GM23338 (cell line): ENCODE measurements at regions not wholly inside any gene's neighbourhood (a gene's known extent, or its start where the extent isn't known, plus 50 kb on each side); places are given as distances from the start of the nearest gene placed in this dataset.
A peak's percentile ranks its signal among the peaks of the same experiment; 100 is the strongest.

ENCODE experiments used
- ATAC-seq: fragments of 200-7000 bp; cut with Tn5 transposase; 3 replicates; pipeline ENCODE4 v1.9.1; 2020
- DNase-seq: peaks from one replicate; pipeline ENCODE4 v3.0.0-alpha.2; 2015; ENCODE audit warnings: low spot score
- H2AFZ ChIP-seq: fragments of 200-600 bp; sonication (generic); 2 replicates; pipeline ENCODE4 v1.8.0; 2016; ENCODE audit warnings: antibody characterized with exemption, mild to moderate bottlenecking, moderate library complexity
- H3F3A ChIP-seq: fragments of 200-600 bp; sonication (generic); replicated peaks from 2 replicates; pipeline ENCODE4 v1.8.0; 2017; ENCODE audit warnings: antibody characterized with exemption, mixed run types, low read depth
- H3K27ac ChIP-seq: fragments of 200-600 bp; sonication (generic); 2 replicates; pipeline ENCODE4 v1.6.1; 2016; ENCODE audit warnings: low read depth
- H3K27me3 ChIP-seq: fragments of 200-600 bp; sonication (generic); 2 replicates; pipeline ENCODE4 v1.8.0; 2016; ENCODE audit warnings: mild to moderate bottlenecking, mixed run types, moderate library complexity; ENCODE audit not compliant: insufficient read depth
- H3K36me3 ChIP-seq: fragments of 200-600 bp; sonication (generic); 2 replicates; pipeline ENCODE4 v1.8.0; 2016; ENCODE audit warnings: mild to moderate bottlenecking; ENCODE audit not compliant: insufficient read depth
- H3K4me1 ChIP-seq: fragments of 200-600 bp; sonication (generic); 2 replicates; pipeline ENCODE4 v1.8.0; 2016; ENCODE audit warnings: mild to moderate bottlenecking, moderate library complexity; ENCODE audit not compliant: insufficient read depth
- H3K4me2 ChIP-seq: fragments of 200-600 bp; sonication (generic); 2 replicates; pipeline ENCODE4 v1.7.1; 2017; ENCODE audit warnings: mixed run types
- H3K4me3 ChIP-seq: fragments of 200-600 bp; sonication (generic); 2 replicates; pipeline ENCODE4 v1.6.1; 2016; ENCODE audit warnings: mixed run types
- H3K79me2 ChIP-seq: fragments of 200-600 bp; sonication (generic); replicated peaks from 2 replicates; pipeline ENCODE4 v1.8.0; 2017; ENCODE audit warnings: mild to moderate bottlenecking; ENCODE audit not compliant: insufficient read depth
- H3K9me2 ChIP-seq: fragments of 200-600 bp; sonication (generic); 2 replicates; pipeline ENCODE4 v1.8.0; 2017; ENCODE audit not compliant: insufficient read depth
- H4K20me1 ChIP-seq: fragments of 200-600 bp; sonication (generic); replicated peaks from 2 replicates; pipeline ENCODE4 v1.8.0; 2017; ENCODE audit warnings: mild to moderate bottlenecking; ENCODE audit not compliant: insufficient read depth
- H3K27ac Mint-ChIP-seq: 2 replicates; pipeline ENCODE4 v1.8.0; 2020; ENCODE audit warnings: inconsistent platforms, mild to moderate bottlenecking, moderate library complexity, mixed read lengths
- H3K27me3 Mint-ChIP-seq: 3 replicates; pipeline ENCODE4 v1.8.0; 2022; ENCODE audit warnings: low read depth, mild to moderate bottlenecking, moderate library complexity, mixed read lengths, inconsistent platforms; ENCODE audit not compliant: insufficient read depth, poor library complexity
- H3K36me3 Mint-ChIP-seq: 3 replicates; pipeline ENCODE4 v1.8.0; 2021; ENCODE audit warnings: low read depth, mild to moderate bottlenecking, inconsistent platforms, moderate library complexity, mixed read lengths
- H3K4me1 Mint-ChIP-seq: 3 replicates; pipeline ENCODE4 v1.8.0; 2020; ENCODE audit warnings: mild to moderate bottlenecking, inconsistent platforms, mixed read lengths
- H3K4me3 Mint-ChIP-seq: 3 replicates; pipeline ENCODE4 v1.8.0; 2021; ENCODE audit warnings: moderate library complexity, mild to moderate bottlenecking, inconsistent platforms, mixed read lengths
- H3K9me3 Mint-ChIP-seq: 3 replicates; pipeline ENCODE4 v1.8.0; 2020; ENCODE audit warnings: moderate library complexity, mild to moderate bottlenecking, inconsistent platforms, mixed read lengths
- EZH2 ChIP-seq: fragments of 200-600 bp; sonication (generic); IDR thresholded peaks from one replicate; pipeline ENCODE4 v1.8.0; 2017; ENCODE audit warnings: antibody characterized with exemption, mild to moderate bottlenecking, low read depth; ENCODE audit not compliant: unreplicated experiment
- EZH2phosphoT487 ChIP-seq: fragments of 200-600 bp; sonication (generic); IDR thresholded peaks from one replicate; pipeline ENCODE4 v1.8.1; 2018; ENCODE audit warnings: antibody characterized with exemption; ENCODE audit not compliant: unreplicated experiment
- JUNB ChIP-seq: IDR thresholded peaks from one replicate; pipeline ENCODE4 v1.6.1; 2016; ENCODE audit warnings: antibody characterized with exemption; ENCODE audit not compliant: unreplicated experiment
- POLR2AphosphoS5 ChIP-seq: IDR thresholded peaks from 2 replicates; pipeline ENCODE4 v1.6.1; 2016; ENCODE audit warnings: antibody characterized with exemption, low read depth
- STAT1 ChIP-seq: IDR thresholded peaks from one replicate; pipeline ENCODE4 v1.6.1; 2016; ENCODE audit warnings: antibody characterized with exemption; ENCODE audit not compliant: unreplicated experiment
- ZNF331 ChIP-seq: fragments of 250-450 bp; sonication (Bioruptor Pico); IDR thresholded peaks from 2 replicates; pipeline ENCODE4 v1.5.0; 2020; ENCODE audit warnings: low read depth, mild to moderate bottlenecking, moderate library complexity
- TF ChIP-seq, protein P1 (sequence below): fragments of 250-450 bp; sonication (Bioruptor Pico); IDR thresholded peaks from 2 replicates; pipeline ENCODE4 v1.5.0; 2020; ENCODE audit warnings: mild to moderate bottlenecking, moderate library complexity
- TF ChIP-seq, protein P2 (sequence below): IDR thresholded peaks from one replicate; pipeline ENCODE4 v1.6.1; 2018; ENCODE audit warnings: antibody characterized with exemption; ENCODE audit not compliant: unreplicated experiment
- TF ChIP-seq, protein P3 (sequence below), 2 experiments: fragments of 200-600 bp in 1 of 2; sonication (generic) in 1 of 2; conservative IDR thresholded peaks; 2 replicates each; pipeline versions ENCODE4 v1.5.1 to v1.6.1; 2016 to 2017; ENCODE audit warnings: antibody characterized with exemption in 2 of 2, low read depth in 2 of 2, mild to moderate bottlenecking in 2 of 2, moderate library complexity in 1 of 2

DNA sequence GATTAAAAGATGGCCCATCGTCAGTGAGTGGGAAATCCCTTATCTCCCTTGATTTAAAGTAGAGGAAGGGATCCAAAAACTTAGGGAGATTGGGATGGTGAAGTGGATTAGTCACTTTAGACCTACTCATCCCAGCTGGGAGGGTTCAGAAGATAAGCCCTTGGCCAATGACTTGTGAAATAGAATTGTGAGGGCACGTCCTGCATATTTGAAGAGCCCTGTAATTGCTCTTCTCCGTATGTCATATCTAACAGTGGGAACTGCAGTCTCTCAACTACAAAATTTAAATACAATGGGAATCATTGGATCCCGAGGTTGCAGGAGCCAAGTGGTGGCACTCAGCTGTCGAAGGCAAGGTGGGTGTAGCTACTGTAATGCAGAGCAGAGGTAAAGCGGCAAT, 65.4 kb upstream of the C9orf72 start:
- Mint-ChIP-seq H3K27me3 (peaks cover 2% of the 10 kb centered on the region), H3K27ac (no peak overlapping the region), H3K4me3 (no peak overlapping the region), H3K36me3 (no peaks in the 10 kb centered on the region), H3K4me1 (peaks cover 2% of the 10 kb centered on the region; the same call in 1 of the 3 replicates), H3K9me3 (no peaks in the 10 kb centered on the region)
- no peaks in the 10 kb centered on the region for H3F3A ChIP-seq
- no peaks in the 10 kb centered on the region for H3K79me2 ChIP-seq
- no peaks in the 10 kb centered on the region for H3K36me3 ChIP-seq
- H3K4me2 ChIP-seq = no peak overlapping the region
- ATAC-seq = no peak
- no peaks in the 10 kb centered on the region for H4K20me1 ChIP-seq
- DNase-seq = no peak
- H3K27ac ChIP-seq = no peak overlapping the region
- no peak overlapping the region for H3K4me3 ChIP-seq
- H3K9me2 ChIP-seq = peaks cover 7% of the 10 kb centered on the region; the same call in 1 of the 2 replicates
- TF ChIP-seq STAT1 = no peak
- H2AFZ ChIP-seq = no peak overlapping the region
- no peaks in the 10 kb centered on the region for H3K27me3 ChIP-seq
- H3K4me1 ChIP-seq = no peaks in the 10 kb centered on the region; the same call in 1 of the 2 replicates

DNA sequence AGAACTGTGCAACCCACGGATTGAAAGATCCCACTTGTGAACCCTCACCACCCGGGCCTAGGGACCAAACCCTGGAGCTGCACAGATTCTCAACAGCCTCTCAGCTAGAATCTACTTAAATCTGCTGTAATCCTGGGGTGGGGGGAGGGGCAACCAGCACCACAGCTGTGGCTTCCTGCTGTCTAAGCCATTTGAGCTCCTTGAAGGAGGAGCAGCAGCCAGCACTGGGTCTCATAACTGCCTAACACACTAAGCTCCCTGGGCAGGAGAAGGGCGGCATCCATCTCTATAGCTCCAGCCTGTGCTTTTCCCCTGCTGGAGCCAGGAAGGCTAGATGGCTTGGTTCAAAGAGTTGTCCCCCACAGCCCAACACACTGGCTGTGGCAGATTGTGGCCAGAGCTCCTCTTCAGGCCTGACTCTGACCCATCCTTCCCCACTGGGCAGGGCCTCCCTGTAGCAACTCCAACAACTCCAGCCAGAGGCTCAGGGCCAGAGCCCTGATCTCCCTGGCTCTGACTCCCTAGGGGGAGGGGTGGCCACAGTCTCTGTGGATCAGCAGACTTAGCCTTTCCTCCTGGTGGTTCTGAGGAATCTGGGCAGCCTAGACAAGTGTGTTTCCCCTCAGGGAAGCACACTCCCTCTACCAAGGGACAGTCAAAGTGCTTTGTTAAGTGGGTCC, 72.0 kb upstream of the C9orf72 start:
- ATAC-seq = no peak
- peaks cover 6% of the 10 kb centered on the region for H3K27me3 Mint-ChIP-seq
- Histone ChIP-seq H3K4me1 (peaks cover 5% of the 10 kb centered on the region; the same call in 1 of the 2 replicates), H3K36me3 (no peaks in the 10 kb centered on the region), H3K79me2 (no peaks in the 10 kb centered on the region), H3F3A (no peaks in the 10 kb centered on the region), H4K20me1 (no peaks in the 10 kb centered on the region), H2AFZ (peak overlapping the region; percentile 63; the same call in 1 of the 2 replicates), H3K9me2 (peaks cover 19% of the 10 kb centered on the region), H3K4me3 (no peak overlapping the region), H3K27ac (no peak overlapping the region), H3K27me3 (no peaks in the 10 kb centered on the region), H3K4me2 (no peak overlapping the region)
- no peaks in the 10 kb centered on the region; the same call in 2 of the 3 replicates for H3K9me3 Mint-ChIP-seq
- H3K4me3 Mint-ChIP-seq = no peak overlapping the region
- DNase-seq = no peak
- H3K4me1 Mint-ChIP-seq = peaks cover 19% of the 10 kb centered on the region
- TF ChIP-seq EZH2 (no peak), POLR2AphosphoS5 (no peak), JUNB (no peak), EZH2phosphoT487 (no peak), ZNF331 (CRISPR knock-in tag) (no peak)
- TF ChIP-seq, protein P1, sequence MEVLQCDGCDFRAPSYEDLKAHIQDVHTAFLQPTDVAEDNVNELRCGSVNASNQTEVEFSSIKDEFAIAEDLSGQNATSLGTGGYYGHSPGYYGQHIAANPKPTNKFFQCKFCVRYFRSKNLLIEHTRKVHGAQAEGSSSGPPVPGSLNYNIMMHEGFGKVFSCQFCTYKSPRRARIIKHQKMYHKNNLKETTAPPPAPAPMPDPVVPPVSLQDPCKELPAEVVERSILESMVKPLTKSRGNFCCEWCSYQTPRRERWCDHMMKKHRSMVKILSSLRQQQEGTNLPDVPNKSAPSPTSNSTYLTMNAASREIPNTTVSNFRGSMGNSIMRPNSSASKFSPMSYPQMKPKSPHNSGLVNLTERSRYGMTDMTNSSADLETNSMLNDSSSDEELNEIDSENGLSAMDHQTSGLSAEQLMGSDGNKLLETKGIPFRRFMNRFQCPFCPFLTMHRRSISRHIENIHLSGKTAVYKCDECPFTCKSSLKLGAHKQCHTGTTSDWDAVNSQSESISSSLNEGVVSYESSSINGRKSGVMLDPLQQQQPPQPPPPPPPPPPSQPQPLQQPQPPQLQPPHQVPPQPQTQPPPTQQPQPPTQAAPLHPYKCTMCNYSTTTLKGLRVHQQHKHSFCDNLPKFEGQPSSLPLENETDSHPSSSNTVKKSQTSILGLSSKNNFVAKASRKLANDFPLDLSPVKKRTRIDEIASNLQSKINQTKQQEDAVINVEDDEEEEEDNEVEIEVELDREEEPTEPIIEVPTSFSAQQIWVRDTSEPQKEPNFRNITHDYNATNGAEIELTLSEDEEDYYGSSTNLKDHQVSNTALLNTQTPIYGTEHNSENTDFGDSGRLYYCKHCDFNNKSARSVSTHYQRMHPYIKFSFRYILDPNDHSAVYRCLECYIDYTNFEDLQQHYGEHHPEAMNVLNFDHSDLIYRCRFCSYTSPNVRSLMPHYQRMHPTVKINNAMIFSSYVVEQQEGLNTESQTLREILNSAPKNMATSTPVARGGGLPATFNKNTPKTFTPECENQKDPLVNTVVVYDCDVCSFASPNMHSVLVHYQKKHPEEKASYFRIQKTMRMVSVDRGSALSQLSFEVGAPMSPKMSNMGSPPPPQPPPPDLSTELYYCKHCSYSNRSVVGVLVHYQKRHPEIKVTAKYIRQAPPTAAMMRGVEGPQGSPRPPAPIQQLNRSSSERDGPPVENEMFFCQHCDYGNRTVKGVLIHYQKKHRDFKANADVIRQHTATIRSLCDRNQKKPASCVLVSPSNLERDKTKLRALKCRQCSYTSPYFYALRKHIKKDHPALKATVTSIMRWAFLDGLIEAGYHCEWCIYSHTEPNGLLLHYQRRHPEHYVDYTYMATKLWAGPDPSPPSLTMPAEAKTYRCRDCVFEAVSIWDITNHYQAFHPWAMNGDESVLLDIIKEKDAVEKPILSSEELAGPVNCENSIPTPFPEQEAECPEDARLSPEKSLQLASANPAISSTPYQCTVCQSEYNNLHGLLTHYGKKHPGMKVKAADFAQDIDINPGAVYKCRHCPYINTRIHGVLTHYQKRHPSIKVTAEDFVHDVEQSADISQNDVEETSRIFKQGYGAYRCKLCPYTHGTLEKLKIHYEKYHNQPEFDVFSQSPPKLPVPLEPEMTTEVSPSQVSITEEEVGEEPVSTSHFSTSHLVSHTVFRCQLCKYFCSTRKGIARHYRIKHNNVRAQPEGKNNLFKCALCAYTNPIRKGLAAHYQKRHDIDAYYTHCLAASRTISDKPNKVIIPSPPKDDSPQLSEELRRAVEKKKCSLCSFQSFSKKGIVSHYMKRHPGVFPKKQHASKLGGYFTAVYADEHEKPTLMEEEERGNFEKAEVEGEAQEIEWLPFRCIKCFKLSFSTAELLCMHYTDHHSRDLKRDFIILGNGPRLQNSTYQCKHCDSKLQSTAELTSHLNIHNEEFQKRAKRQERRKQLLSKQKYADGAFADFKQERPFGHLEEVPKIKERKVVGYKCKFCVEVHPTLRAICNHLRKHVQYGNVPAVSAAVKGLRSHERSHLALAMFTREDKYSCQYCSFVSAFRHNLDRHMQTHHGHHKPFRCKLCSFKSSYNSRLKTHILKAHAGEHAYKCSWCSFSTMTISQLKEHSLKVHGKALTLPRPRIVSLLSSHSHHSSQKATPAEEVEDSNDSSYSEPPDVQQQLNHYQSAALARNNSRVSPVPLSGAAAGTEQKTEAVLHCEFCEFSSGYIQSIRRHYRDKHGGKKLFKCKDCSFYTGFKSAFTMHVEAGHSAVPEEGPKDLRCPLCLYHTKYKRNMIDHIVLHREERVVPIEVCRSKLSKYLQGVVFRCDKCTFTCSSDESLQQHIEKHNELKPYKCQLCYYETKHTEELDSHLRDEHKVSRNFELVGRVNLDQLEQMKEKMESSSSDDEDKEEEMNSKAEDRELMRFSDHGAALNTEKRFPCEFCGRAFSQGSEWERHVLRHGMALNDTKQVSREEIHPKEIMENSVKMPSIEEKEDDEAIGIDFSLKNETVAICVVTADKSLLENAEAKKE = no peak
- TF ChIP-seq, protein P2, sequence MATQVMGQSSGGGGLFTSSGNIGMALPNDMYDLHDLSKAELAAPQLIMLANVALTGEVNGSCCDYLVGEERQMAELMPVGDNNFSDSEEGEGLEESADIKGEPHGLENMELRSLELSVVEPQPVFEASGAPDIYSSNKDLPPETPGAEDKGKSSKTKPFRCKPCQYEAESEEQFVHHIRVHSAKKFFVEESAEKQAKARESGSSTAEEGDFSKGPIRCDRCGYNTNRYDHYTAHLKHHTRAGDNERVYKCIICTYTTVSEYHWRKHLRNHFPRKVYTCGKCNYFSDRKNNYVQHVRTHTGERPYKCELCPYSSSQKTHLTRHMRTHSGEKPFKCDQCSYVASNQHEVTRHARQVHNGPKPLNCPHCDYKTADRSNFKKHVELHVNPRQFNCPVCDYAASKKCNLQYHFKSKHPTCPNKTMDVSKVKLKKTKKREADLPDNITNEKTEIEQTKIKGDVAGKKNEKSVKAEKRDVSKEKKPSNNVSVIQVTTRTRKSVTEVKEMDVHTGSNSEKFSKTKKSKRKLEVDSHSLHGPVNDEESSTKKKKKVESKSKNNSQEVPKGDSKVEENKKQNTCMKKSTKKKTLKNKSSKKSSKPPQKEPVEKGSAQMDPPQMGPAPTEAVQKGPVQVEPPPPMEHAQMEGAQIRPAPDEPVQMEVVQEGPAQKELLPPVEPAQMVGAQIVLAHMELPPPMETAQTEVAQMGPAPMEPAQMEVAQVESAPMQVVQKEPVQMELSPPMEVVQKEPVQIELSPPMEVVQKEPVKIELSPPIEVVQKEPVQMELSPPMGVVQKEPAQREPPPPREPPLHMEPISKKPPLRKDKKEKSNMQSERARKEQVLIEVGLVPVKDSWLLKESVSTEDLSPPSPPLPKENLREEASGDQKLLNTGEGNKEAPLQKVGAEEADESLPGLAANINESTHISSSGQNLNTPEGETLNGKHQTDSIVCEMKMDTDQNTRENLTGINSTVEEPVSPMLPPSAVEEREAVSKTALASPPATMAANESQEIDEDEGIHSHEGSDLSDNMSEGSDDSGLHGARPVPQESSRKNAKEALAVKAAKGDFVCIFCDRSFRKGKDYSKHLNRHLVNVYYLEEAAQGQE = no peak
- TF ChIP-seq, protein P3, sequence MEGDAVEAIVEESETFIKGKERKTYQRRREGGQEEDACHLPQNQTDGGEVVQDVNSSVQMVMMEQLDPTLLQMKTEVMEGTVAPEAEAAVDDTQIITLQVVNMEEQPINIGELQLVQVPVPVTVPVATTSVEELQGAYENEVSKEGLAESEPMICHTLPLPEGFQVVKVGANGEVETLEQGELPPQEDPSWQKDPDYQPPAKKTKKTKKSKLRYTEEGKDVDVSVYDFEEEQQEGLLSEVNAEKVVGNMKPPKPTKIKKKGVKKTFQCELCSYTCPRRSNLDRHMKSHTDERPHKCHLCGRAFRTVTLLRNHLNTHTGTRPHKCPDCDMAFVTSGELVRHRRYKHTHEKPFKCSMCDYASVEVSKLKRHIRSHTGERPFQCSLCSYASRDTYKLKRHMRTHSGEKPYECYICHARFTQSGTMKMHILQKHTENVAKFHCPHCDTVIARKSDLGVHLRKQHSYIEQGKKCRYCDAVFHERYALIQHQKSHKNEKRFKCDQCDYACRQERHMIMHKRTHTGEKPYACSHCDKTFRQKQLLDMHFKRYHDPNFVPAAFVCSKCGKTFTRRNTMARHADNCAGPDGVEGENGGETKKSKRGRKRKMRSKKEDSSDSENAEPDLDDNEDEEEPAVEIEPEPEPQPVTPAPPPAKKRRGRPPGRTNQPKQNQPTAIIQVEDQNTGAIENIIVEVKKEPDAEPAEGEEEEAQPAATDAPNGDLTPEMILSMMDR (conservative IDR thresholded peaks at IDR 0.05; ENCODE audit: low read depth in 2 of 2) = no peak
- H3K27ac Mint-ChIP-seq = no peak overlapping the region
- H3K36me3 Mint-ChIP-seq = no peaks in the 10 kb centered on the region
